H9 (cell line): ENCODE measurements at regions not wholly inside any gene's neighbourhood (a gene's known extent, or its start where the extent isn't known, plus 50 kb on each side); places are given as distances from the start of the nearest gene placed in this dataset.

Experiments used
- DNase-seq: peaks from one replicate; pipeline ENCODE4 v3.0.0-alpha.2; 2017
- H2AFZ ChIP-seq: one replicate; pipeline ENCODE4 v1.6.1; 2013; ENCODE audit warnings: mild to moderate bottlenecking, low read length, control low read depth, moderate library complexity
- H2AK5ac ChIP-seq: 2 replicates; pipeline ENCODE4 v1.6.1; 2013; ENCODE audit warnings: low read length, control low read depth, mixed read lengths; ENCODE audit not compliant: insufficient read length
- H2BK120ac ChIP-seq: one replicate; pipeline ENCODE4 v1.6.1; 2013; ENCODE audit warnings: low read depth, mild to moderate bottlenecking, low read length, control low read depth, inconsistent platforms; ENCODE audit not compliant: poor library complexity, severe bottlenecking
- H2BK12ac ChIP-seq: 2 replicates; pipeline ENCODE4 v1.6.1; 2013; ENCODE audit warnings: low read length, control low read depth, mixed read lengths, low read depth; ENCODE audit not compliant: insufficient read length
- H2BK15ac ChIP-seq: 2 replicates; pipeline ENCODE4 v1.6.1; 2013; ENCODE audit warnings: low read depth, low read length, control low read depth
- H2BK20ac ChIP-seq: one replicate; pipeline ENCODE4 v1.6.1; 2013; ENCODE audit warnings: low read depth, mild to moderate bottlenecking, low read length, control low read depth, inconsistent platforms; ENCODE audit not compliant: poor library complexity, severe bottlenecking
- H2BK5ac ChIP-seq: 2 replicates; pipeline ENCODE4 v1.6.1; 2013; ENCODE audit warnings: low read length, control low read depth, mixed read lengths; ENCODE audit not compliant: insufficient read length
- H3K14ac ChIP-seq: 2 replicates; pipeline ENCODE4 v1.6.1; 2013; ENCODE audit warnings: low read length, control low read depth; ENCODE audit not compliant: insufficient read depth
- H3K18ac ChIP-seq: 2 replicates; pipeline ENCODE4 v1.6.1; 2013; ENCODE audit warnings: low read depth, mild to moderate bottlenecking, mixed read lengths, low read length, control low read depth; ENCODE audit not compliant: insufficient read length
- H3K23ac ChIP-seq: 2 replicates; pipeline ENCODE4 v1.6.1; 2013; ENCODE audit warnings: low read length, control low read depth, mixed read lengths, low read depth; ENCODE audit not compliant: insufficient read length
- H3K23me2 ChIP-seq: 2 replicates; pipeline ENCODE4 v1.6.1; 2013; ENCODE audit warnings: low read depth, mild to moderate bottlenecking, mixed read lengths, low read length, control low read depth; ENCODE audit not compliant: insufficient read length, poor library complexity, severe bottlenecking
- H3K27ac ChIP-seq: 2 replicates; pipeline ENCODE4 v1.5.1; 2013; ENCODE audit warnings: low read length, control low read depth, mixed read lengths, low read depth; ENCODE audit not compliant: insufficient read length
- H3K27me3 ChIP-seq: 2 replicates; pipeline ENCODE4 v1.6.1; 2013; ENCODE audit warnings: low read length, control low read depth, inconsistent platforms; ENCODE audit not compliant: insufficient read depth
- H3K4ac ChIP-seq: 2 replicates; pipeline ENCODE4 v1.6.1; 2013; ENCODE audit warnings: low read depth, mild to moderate bottlenecking, control low read depth, inconsistent platforms, low read length, moderate library complexity
- H3K4me1 ChIP-seq: 2 replicates; pipeline ENCODE4 v1.6.1; 2013; ENCODE audit warnings: low read length, control low read depth, inconsistent platforms; ENCODE audit not compliant: insufficient read depth
- H3K4me2 ChIP-seq: 2 replicates; pipeline ENCODE4 v1.6.1; 2013; ENCODE audit warnings: low read length, control low read depth, mixed read lengths; ENCODE audit not compliant: insufficient read length, insufficient read depth
- H3K56ac ChIP-seq: 2 replicates; pipeline ENCODE4 v1.6.1; 2013; ENCODE audit warnings: low read depth, mild to moderate bottlenecking, mixed read lengths, low read length, control low read depth; ENCODE audit not compliant: insufficient read length
- H3K79me1 ChIP-seq: 2 replicates; pipeline ENCODE4 v1.6.1; 2013; ENCODE audit warnings: low read depth, mild to moderate bottlenecking, moderate library complexity, low read length, control low read depth, inconsistent platforms; ENCODE audit not compliant: insufficient read depth, poor library complexity, severe bottlenecking
- H3K79me2 ChIP-seq: 2 replicates; pipeline ENCODE4 v1.6.1; 2013; ENCODE audit warnings: low read length, control low read depth, inconsistent platforms; ENCODE audit not compliant: insufficient read depth
- H3K9ac ChIP-seq: 2 replicates; pipeline ENCODE4 v1.6.1; 2013; ENCODE audit warnings: low read length, control low read depth, mixed read lengths; ENCODE audit not compliant: insufficient read length; ENCODE audit errors: extremely low read depth
- H3K9me3 ChIP-seq: one replicate; pipeline ENCODE4 v1.6.1; 2013; ENCODE audit warnings: low read depth, low read length, inconsistent platforms; ENCODE audit not compliant: control insufficient read depth
- H3T11ph ChIP-seq: one replicate; pipeline ENCODE4 v1.6.1; 2013; ENCODE audit warnings: mild to moderate bottlenecking, low read length, control low read depth, inconsistent platforms
- H4K20me1 ChIP-seq: one replicate; pipeline ENCODE4 v1.6.1; 2013; ENCODE audit not compliant: control insufficient read depth, insufficient read length, insufficient read depth
- H4K5ac ChIP-seq: 2 replicates; pipeline ENCODE4 v1.6.1; 2013; ENCODE audit warnings: low read depth, mild to moderate bottlenecking, mixed read lengths, low read length, control low read depth; ENCODE audit not compliant: insufficient read length
- H4K8ac ChIP-seq: replicated peaks from 2 replicates; pipeline ENCODE4 v1.6.1; 2013; ENCODE audit warnings: low read length, control low read depth, mixed read lengths, low read depth; ENCODE audit not compliant: insufficient read length
- H4K91ac ChIP-seq: 2 replicates; pipeline ENCODE4 v1.6.1; 2013; ENCODE audit warnings: low read depth, mild to moderate bottlenecking, moderate library complexity, mixed read lengths, low read length, control low read depth; ENCODE audit not compliant: insufficient read length
- H3K27ac Mint-ChIP-seq, 3 experiments: 2 replicates in 2 of 3; 3 replicates in 1 of 3; pipeline ENCODE4 v1.8.0; 2020 to 2021; ENCODE audit warnings: mixed read lengths in 3 of 3, mild to moderate bottlenecking in 1 of 3, moderate library complexity in 1 of 3
- H3K27me3 Mint-ChIP-seq: 2 replicates; pipeline ENCODE4 v1.8.0; 2021; ENCODE audit warnings: low read depth, mild to moderate bottlenecking, moderate library complexity, mixed read lengths
- H3K36me3 Mint-ChIP-seq, 3 experiments: 2 replicates in 2 of 3; 3 replicates in 1 of 3; pipeline ENCODE4 v1.8.0; 2020 to 2021; ENCODE audit warnings: low read depth in 3 of 3, mixed read lengths in 3 of 3; ENCODE audit not compliant: insufficient read depth in 1 of 3
- H3K4me1 Mint-ChIP-seq, 2 experiments: 2 replicates each; pipeline ENCODE4 v1.8.0; 2020; ENCODE audit warnings: mixed read lengths in 2 of 2
- H3K4me3 Mint-ChIP-seq, 2 experiments: 2 replicates in 1 of 2; 3 replicates in 1 of 2; pipeline ENCODE4 v1.8.0; 2020 to 2021; ENCODE audit warnings: mild to moderate bottlenecking in 2 of 2, mixed read lengths in 2 of 2, moderate library complexity in 1 of 2
- H3K9me3 Mint-ChIP-seq, 2 experiments: 2 replicates in 1 of 2; 3 replicates in 1 of 2; pipeline ENCODE4 v1.8.0; 2020; ENCODE audit warnings: mild to moderate bottlenecking in 2 of 2, mixed read lengths in 2 of 2, moderate library complexity in 1 of 2
- WGBS: extraction: QIAGEN DNeasy Blood & Tissue Kit; methylation state at CpG from one replicate; pipeline ENCODE4 v1.1.7; 2013; ENCODE audit warnings: missing lambda C conversion rate, low lambda C conversion rate, mixed read lengths; ENCODE audit not compliant: insufficient read length; ENCODE audit errors: extremely low coverage; 5-methylcytosine and 5-hydroxymethylcytosine counted together
- TF ChIP-seq, protein P1 (sequence below): fragments of 200-600 bp; sonication (generic); conservative IDR thresholded peaks from 3 replicates; pipeline ENCODE4 v1.8.0; 2021; ENCODE audit warnings: antibody characterized with exemption, mild to moderate bottlenecking

DNA sequence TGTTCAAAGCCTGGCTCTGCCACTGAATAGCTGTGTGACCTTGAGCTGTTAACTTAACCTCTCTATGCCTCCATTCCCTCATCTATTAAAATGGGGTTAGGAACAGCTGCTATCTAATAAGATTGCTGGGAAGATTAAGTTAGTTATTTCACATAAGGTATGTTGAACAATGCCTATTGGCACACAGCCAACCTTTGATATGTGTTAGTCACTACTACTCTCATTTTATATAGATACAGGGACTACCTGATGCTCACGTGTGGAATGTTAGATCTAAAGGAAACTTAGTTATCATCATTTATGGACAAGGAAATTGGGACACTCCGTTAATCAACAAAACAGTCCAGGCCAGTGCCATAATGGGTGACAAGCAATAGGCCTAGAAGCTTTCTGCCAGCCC is 332.4 kb upstream of the PPP2R3A start:
- H3K23ac ChIP-seq = no peak overlapping the region
- H3K4me3 Mint-ChIP-seq = no peak overlapping the region

More for the DNA sequence above, 332.4 kb upstream of the PPP2R3A start:
- Histone ChIP-seq H3K9ac (no peak overlapping the region), H3K79me2 (no peaks in the 10 kb centered on the region), H4K20me1 (no peaks in the 10 kb centered on the region), H4K91ac (no peak overlapping the region), H3K79me1 (no peaks in the 10 kb centered on the region), H2BK20ac (no peak overlapping the region), H3K23me2 (no peaks in the 10 kb centered on the region), H4K5ac (no peak overlapping the region), H3K14ac (no peak overlapping the region), H3K18ac (no peak overlapping the region), H2AK5ac (no peak overlapping the region), H3K4ac (no peak overlapping the region), H2BK12ac (no peak overlapping the region), H3K27ac (no peak overlapping the region), H3K27me3 (no peaks in the 10 kb centered on the region), H3K4me2 (no peak overlapping the region), H3K9me3 (no peaks in the 10 kb centered on the region), H3T11ph (no peak overlapping the region), H2AFZ (no peak overlapping the region), H2BK5ac (no peak overlapping the region), H3K56ac (no peak overlapping the region), H3K4me1 (no peaks in the 10 kb centered on the region), H2BK15ac (no peak overlapping the region), H2BK120ac (no peak overlapping the region), H4K8ac (no peak overlapping the region)
- TF ChIP-seq, protein P1, sequence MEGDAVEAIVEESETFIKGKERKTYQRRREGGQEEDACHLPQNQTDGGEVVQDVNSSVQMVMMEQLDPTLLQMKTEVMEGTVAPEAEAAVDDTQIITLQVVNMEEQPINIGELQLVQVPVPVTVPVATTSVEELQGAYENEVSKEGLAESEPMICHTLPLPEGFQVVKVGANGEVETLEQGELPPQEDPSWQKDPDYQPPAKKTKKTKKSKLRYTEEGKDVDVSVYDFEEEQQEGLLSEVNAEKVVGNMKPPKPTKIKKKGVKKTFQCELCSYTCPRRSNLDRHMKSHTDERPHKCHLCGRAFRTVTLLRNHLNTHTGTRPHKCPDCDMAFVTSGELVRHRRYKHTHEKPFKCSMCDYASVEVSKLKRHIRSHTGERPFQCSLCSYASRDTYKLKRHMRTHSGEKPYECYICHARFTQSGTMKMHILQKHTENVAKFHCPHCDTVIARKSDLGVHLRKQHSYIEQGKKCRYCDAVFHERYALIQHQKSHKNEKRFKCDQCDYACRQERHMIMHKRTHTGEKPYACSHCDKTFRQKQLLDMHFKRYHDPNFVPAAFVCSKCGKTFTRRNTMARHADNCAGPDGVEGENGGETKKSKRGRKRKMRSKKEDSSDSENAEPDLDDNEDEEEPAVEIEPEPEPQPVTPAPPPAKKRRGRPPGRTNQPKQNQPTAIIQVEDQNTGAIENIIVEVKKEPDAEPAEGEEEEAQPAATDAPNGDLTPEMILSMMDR = no peak
- DNase-seq = no peak
- H3K4me1 Mint-ChIP-seq = peaks cover 2 to 7% of the 10 kb centered on the region in 2 experiments; a peak in 1 of 4 replicates
- no peaks in the 10 kb centered on the region; a peak in 1 of 7 replicates for H3K36me3 Mint-ChIP-seq
- no CpG with 5 or more reads among the region's 2 CpGs for WGBS
- no peaks in the 10 kb centered on the region for H3K27me3 Mint-ChIP-seq
- H3K9me3 Mint-ChIP-seq = no peaks in the 10 kb centered on the region
- H3K27ac Mint-ChIP-seq = no peak overlapping the region
